Pancreas (tissue), 10 donors: ENCODE measurements at regions not wholly inside any gene's neighbourhood (a gene's known extent, or its start where the extent isn't known, plus 50 kb on each side); places are given as distances from the start of the nearest gene placed in this dataset.
A peak's percentile ranks its signal among the peaks of the same experiment; 100 is the strongest.

Experiments
- ATAC-seq, 4 donors: fragments of 200-7000 bp; cut with Tn5 transposase; one replicate each; pipeline versions ENCODE4 v1.8.0 to v1.9.1; 2020; ENCODE audit warnings: mild to moderate bottlenecking in 4 of 4, moderate library complexity in 4 of 4
- DNase-seq, 6 donors: peaks; one replicate each; pipeline ENCODE4 v3.0.0-alpha.2; 2020
- FAIRE-seq: peaks from 2 replicates; lab custom pipeline; 2012; peaks lifted over from hg19 to GRCh38; lab: Jason Lieb, UNC
- H3K27ac ChIP-seq, 4 donors: fragments of 200-600 bp; sonication (generic); 1 replicate in 3 of 4; 2 replicates in 1 of 4; pipeline versions ENCODE4 v1.5.0 to v1.8.0; 2020
- H3K27me3 ChIP-seq, 4 donors: fragments of 200-600 bp; one replicate each; pipeline ENCODE4 v1.8.0; 2021
- H3K36me3 ChIP-seq, 3 donors: fragments of 200-600 bp; sonication (generic) in 1 of 3; one replicate each; pipeline versions ENCODE4 v1.5.0 to v1.8.0; 2020 to 2021
- H3K4me1 ChIP-seq, 3 donors: fragments of 200-600 bp; one replicate each; pipeline ENCODE4 v1.8.0; 2021
- H3K4me3 ChIP-seq, 4 donors: fragments of 200-600 bp; sonication (generic) in 2 of 4; one replicate each; pipeline versions ENCODE4 v1.5.0 to v1.8.0; 2020 to 2021
- H3K9me3 ChIP-seq, 4 donors: fragments of 200-600 bp; one replicate each; pipeline ENCODE4 v1.8.0; 2021
- CTCF ChIP-seq, 4 donors: fragments of 200-600 bp; sonication (generic) in 3 of 4; IDR thresholded peaks; one replicate each; pipeline versions ENCODE4 v1.5.0 to v1.8.0; 2021; ENCODE audit warnings: antibody characterized with exemption in 4 of 4
- WGBS, 2 donors: extraction: QIAGEN DNeasy Blood & Tissue Kit; methylation state at CpG; one replicate each; pipeline ENCODE4 v1.1.7; 2013; 5-methylcytosine and 5-hydroxymethylcytosine counted together
- intact Hi-C, 3 donors: fragments of 100-400 bp; cut with DNase I; formaldehyde crosslinking; loops; one replicate each; pipeline versions ENCODE4 v1.11.1 to v1.14.2; 2022
- donor health status: healthy with polysubstance abuse.
- donor health status: DM: no; HTN: no; CAD: no; lungs with moderate emphysema.
- donor health status: DM: no; HTN: no; CAD: no.
- donor health status: control.
- donor health status: control.
- donor health status: Bipolar disorder and iron deficiency.
- donor health status: DM: yes; HTN: yes; CAD: no.
- donor health status: DM: no; HTN: no; CAD: no.
- donor health status: DM: no; HTN: no; CAD: no.
- donor health status: DM: yes; HTN: yes; CAD: no.

GRCh38 chr2:48118895-48119294 is 195.6 kb upstream of the FOXN2 start:
- intact Hi-C loops, result no loop called here
- Histone ChIP-seq H3K9me3 (no peaks in the 10 kb centered on the region), H3K27me3 (no peaks in the 10 kb centered on the region), H3K4me1 (no peaks in the 10 kb centered on the region), H3K36me3 (no peaks in the 10 kb centered on the region), H3K27ac (no peak overlapping the region), H3K4me3 (no peak overlapping the region)
- ATAC-seq (no peak), DNase-seq (no peak), FAIRE-seq (no peak)
- WGBS, 2 donors, result 67 to 76% methylated on average over 6 of the region's 6 CpGs
- TF ChIP-seq CTCF (IDR thresholded peaks at IDR 0.05), result no peak

- WGBS, 2 donors, result 23 to 29% methylated on average over 3 of the region's 3 CpGs
- intact Hi-C loops, result no loop called here
- Histone ChIP-seq H3K4me3 (no peak overlapping the region), H3K27me3 (no peaks in the 10 kb centered on the region), H3K4me1 (no peaks in the 10 kb centered on the region), H3K9me3 (no peaks in the 10 kb centered on the region), H3K27ac (no peak overlapping the region), H3K36me3 (no peaks in the 10 kb centered on the region)
- DNase-seq (no peak), FAIRE-seq (no peak), ATAC-seq (no peak)
- TF ChIP-seq CTCF (IDR thresholded peaks at IDR 0.05), result no peak
These were observed 194.4 kb upstream of the FOXN2 start for GRCh38 chr2:48120112-48120511.

- Histone ChIP-seq H3K27ac (no peak overlapping the region), H3K9me3 (no peaks in the 10 kb centered on the region), H3K4me3 (no peak overlapping the region), H3K36me3 (no peaks in the 10 kb centered on the region), H3K4me1 (no peaks in the 10 kb centered on the region), H3K27me3 (no peaks in the 10 kb centered on the region)
- no peak for TF ChIP-seq CTCF (IDR thresholded peaks at IDR 0.05)
- WGBS, 2 donors, result 34 to 41% methylated on average over 1 of the region's 1 CpG
- DNase-seq (no peak), FAIRE-seq (no peak), ATAC-seq (peak in 2 of 4 donors; percentile 16 to 25)
- intact Hi-C loops, result no loop called here
These were observed 193.7 kb upstream of the FOXN2 start for GRCh38 chr2:48120759-48121242.

GRCh38 chr2:48122166-48122565 is 192.3 kb upstream of the FOXN2 start:
- Histone ChIP-seq H3K4me1 (no peaks in the 10 kb centered on the region), H3K4me3 (no peak overlapping the region), H3K27me3 (no peaks in the 10 kb centered on the region), H3K27ac (no peak overlapping the region), H3K36me3 (no peaks in the 10 kb centered on the region), H3K9me3 (no peaks in the 10 kb centered on the region)
- FAIRE-seq (no peak), ATAC-seq (no peak), DNase-seq (no peak)
- intact Hi-C loops, result no loop called here
- TF ChIP-seq CTCF (IDR thresholded peaks at IDR 0.05), result no peak
- WGBS, 2 donors, result 78 to 87% methylated on average over 4 of the region's 4 CpGs

- no peak for FAIRE-seq
- no peak for TF ChIP-seq CTCF (IDR thresholded peaks at IDR 0.05)
- DNase-seq, result no peak
- no peak overlapping the region for H3K4me3 ChIP-seq
- ATAC-seq, result no peak
- H3K27ac ChIP-seq, result no peak overlapping the region
- H3K9me3 ChIP-seq, result no peaks in the 10 kb centered on the region
- 82 to 100% methylated on average over 1 of the region's 1 CpG for WGBS, 2 donors
- no peaks in the 10 kb centered on the region for H3K27me3 ChIP-seq
- no peaks in the 10 kb centered on the region for H3K4me1 ChIP-seq
- intact Hi-C loops, result no loop called here
- H3K36me3 ChIP-seq, result no peaks in the 10 kb centered on the region
These were observed 189.9 kb upstream of the FOXN2 start for GRCh38 chr2:48124592-48124991.
